ENCODE measurements at regions not wholly inside any gene's neighbourhood (a gene's known extent, or its start where the extent isn't known, plus 50 kb on each side); places are given as distances from the start of the nearest gene placed in this dataset.
"Not testable (repeated sequence)": the region's sequence is repeated elsewhere in the genome, so short reads cannot be mapped to it uniquely, and the experiment has no call there.

DNA sequence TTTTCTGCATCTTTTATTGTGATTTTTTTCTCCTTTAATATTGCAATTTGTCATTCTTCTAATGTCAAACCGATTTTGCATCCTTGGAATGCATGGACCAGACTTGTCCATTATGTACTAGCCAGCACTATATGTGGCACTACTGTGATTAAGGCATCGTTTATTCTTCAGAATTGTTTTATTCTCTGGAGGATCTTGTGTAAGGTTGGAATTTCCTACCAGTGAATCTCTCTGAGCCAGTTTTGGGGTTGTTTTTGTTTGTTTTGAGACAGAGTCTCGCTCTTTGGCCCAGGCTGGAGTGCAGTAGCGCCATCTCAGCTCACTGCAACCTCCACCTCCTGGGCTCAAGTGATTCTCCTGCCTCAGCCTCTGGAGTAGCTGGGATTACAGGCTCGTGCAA lies 58.5 kb downstream of the IGLL5 start:
- DNase-seq (ENCODE audit: low spot score) = no peak

GRCh38 chr22:22948651-22949571 lies 61.3 kb downstream of the IGLL5 start:
- DNase-seq (ENCODE audit: low spot score) = peak; percentile 72

- no peak for DNase-seq (ENCODE audit: low spot score)
Measured at GRCh38 chr22:22949953-22950352, 62.3 kb downstream of the IGLL5 start.

DNA sequence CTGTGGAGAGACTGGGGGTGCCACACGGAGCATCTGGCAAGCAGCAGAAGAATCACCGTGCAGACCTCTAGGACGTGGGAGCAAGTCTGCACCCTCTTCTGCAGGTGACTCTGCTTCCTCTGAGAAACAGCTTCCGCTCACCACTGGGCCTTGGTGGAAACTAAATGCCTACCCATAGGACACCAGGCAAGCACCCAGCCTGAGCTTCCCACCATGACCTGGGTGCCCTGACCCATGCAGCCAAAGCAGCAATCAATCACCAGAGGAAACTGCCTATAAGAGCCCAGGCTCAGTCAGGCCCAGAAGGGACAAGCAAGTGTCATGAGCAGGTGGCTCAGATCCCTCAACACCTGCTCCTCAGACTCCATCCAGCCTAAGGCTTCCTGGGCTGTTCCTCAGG lies 63.4 kb downstream of the IGLL5 start:
- DNase-seq (ENCODE audit: low spot score) = peak; percentile 47

DNA sequence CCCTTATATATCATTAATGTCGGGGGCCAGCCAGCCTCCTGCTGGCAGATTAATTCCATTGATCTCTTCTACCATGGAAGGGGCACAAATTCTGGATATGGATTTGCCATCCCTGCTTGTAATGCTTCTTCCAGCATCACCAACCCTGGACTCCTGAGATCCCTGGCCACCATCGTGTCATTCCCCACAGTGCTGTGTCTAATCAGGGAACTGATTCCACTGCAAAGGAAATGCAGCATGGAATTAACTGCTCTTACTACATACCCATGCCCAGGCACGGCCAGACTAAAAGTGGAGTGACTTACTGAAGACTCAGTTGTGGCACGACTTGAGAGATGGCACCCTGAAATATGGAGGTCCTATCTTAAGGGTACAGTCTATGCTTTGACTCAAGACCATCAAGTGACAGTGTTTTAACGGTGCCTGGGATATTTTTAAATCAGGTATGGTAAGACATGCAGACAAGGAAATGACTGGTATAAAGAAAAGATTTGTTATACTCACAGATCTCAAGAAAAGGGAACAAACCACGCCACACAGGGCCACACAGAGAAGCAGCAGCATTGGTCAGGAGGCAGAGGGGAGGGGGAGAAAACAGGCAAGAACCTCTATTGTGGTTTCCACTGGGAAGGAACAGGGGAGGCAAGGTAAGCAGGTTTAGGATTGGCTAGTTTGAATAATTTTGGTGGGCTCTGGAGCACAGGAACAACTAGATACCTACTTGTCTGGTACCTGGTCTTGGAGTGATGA lies 65.1 kb downstream of the IGLL5 start:
- no peak for DNase-seq (ENCODE audit: low spot score)

DNA sequence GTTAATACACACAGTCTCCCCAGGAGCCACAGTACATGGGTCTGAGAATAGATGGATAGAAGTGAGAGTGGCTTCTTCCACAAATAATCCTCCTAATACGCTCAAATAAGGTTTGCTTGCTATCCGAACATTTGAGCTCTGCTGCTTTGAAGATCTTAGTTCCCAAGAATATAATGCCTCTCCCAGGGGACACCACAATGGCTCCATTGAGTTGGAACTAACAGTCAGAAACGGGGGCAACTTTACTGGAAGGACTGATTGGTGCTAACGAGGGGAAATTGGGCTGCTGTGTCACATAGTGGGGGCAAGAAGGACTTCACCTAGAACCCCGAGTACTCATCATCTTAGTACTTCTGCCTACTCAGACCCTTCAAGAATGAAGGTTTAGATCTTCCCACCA lies 66.2 kb downstream of the IGLL5 start:
- no peak for DNase-seq (ENCODE audit: low spot score)

DNA sequence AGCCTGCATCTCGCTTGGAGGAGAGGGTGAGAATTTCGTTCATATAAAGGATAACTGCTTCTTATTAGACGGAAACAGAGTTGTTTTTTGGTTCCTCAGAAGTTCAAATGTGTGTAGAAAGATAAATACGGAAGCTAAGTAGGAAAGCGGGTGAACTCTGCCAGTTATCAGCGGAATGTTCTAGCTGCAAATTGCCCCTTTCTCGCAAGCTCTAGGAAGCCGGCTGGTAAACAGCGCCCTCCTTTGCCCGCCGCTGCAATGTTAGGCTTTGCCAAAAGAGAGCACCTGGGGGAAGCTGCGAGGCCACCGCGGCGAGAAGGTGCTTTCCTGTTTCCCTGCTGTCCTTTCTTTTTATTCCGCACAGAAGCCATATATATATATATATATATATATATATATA lies 67.0 kb downstream of the IGLL5 start:
- no peak for DNase-seq (ENCODE audit: low spot score)

DNA sequence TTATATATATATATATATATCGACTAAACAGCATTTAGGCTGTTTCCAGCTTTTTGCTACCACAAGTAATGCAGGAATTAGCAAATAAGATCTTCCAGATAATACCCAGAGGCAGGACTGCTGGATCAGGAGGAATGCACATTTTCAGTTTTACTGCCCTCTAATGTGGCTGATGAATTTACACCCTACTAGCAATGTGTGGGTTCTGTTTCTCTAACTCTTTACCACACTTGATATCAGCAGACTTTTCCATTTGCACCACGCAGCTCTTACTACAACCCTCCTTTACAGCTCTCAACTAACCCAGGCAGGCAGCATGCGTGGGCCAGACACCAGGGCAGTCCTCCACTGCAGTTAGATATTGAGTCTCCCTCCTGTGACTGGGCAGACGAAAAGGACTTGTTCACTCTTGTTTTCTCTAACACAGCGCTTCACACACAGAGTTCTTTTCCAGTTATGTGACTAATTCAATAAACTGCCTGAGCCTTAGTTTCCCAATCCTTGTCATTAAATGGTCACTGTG lies 67.7 kb downstream of the IGLL5 start:
- no peak for DNase-seq (ENCODE audit: low spot score)

DNA sequence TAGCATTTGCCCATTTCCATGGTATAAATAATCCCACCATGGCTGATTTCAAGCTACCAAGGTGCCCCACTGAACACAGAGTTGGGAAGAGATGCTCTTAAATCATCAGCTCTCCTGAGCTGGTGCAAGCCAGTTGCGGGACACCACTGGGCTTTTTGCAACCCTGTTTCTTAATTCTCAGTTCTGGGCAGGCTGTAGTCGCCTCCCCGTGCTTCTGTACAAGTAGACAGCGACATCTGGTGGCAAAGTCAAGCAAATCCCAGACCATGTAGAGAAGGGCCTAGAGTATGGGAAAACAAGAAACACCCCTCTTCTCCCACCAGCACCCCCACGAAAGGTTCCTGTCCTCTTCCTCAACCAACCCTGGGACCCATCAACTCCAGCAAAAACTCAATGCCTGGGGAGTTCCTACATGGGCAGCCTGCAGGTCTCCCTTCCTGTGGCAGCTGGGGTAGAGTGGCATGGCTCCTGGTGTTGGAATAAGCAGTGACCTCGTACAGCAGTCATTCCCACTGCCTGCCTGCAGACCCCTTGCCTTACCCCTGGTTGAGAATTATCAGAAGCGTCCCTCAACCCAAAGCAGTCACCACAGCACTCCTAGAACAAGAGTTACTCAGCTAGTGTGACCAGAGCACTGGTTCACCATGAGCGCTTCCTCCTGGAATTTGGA lies 68.4 kb downstream of the IGLL5 start:
- DNase-seq (ENCODE audit: low spot score) = no peak

GRCh38 chr22:22957090-22957489 lies 69.5 kb downstream of the IGLL5 start:
- no peak for DNase-seq (ENCODE audit: low spot score)

GRCh38 chr22:22958621-22959020 lies 71.0 kb downstream of the IGLL5 start:
- no peak for DNase-seq (ENCODE audit: low spot score)

- no peak for DNase-seq (ENCODE audit: low spot score)
Measured at GRCh38 chr22:22959147-22959827, 71.7 kb downstream of the IGLL5 start.

DNA sequence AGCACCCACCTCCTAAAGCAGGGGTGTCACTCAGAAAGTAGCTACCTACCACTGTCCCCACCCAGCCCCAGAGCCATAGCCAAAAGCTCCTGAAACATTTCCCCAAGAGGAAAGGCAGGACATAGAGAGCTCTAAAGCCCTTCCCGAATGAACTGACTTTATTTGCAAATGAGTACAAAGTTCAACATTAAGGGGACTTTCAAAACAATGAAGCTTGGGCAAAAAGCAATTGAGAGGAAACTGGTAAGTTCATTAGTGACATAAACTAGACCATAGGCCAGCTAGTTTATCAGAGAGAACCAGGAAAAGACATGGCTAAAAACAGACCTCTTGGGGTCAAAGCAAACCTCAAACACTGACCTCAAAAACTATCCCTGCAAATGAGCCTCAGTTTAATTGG lies 72.7 kb downstream of the IGLL5 start:
- DNase-seq (ENCODE audit: low spot score) = no peak

GRCh38 chr22:22961574-22961973 lies 74.0 kb downstream of the IGLL5 start:
- no peak for DNase-seq (ENCODE audit: low spot score)

DNA sequence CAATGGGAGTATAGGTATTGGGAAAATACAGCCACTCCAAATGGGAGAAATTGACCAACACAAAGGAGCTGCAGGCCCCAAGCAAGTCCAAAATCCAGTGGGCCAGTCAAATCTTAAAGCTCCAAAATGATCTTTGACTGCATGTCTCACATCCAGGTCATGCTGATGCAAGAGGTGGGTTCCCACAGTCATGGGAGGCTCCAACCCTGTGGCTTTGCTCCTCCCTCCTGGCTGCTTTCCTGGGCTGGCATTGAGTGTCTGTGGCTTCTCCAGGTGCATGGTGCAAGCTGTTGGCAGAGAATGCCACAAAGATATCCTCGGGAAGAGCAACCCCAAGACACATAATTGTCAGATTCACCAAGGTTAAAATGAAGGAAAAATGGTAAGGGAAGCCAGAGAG lies 80.8 kb downstream of the IGLL5 start:
- no peak for DNase-seq (ENCODE audit: low spot score)

- not testable (repeated sequence) for DNase-seq (ENCODE audit: low spot score)
Measured at GRCh38 chr22:22972605-22973004, 85.0 kb downstream of the IGLL5 start.

GRCh38 chr22:22973336-22973735 lies 85.7 kb downstream of the IGLL5 start:
- DNase-seq (ENCODE audit: low spot score) = no peak

DNA sequence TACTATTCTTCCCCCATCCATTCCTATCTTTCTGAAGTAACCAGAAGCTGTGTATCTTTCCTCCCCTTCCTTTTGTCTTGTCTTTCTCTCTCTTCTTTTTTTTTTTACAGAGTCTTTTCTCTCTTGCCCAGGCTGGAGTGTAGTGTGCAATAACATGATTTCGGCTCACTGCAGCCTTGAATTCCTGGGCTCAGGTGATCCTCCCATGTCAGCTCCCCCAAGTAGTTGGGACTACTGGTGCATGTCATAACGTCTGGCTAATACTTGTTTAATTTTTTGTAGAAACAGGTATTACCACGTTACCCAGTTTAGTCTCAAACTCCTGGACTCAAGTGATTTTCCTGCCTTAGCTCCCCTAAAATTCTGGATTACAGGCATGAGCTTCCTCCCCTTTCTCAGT lies 86.5 kb downstream of the IGLL5 start:
- DNase-seq (ENCODE audit: low spot score) = no peak

- no peak for DNase-seq (ENCODE audit: low spot score)
Measured at GRCh38 chr22:22974795-22975580, 87.4 kb downstream of the IGLL5 start.
